T-helper 2 cell treated with Interferon-gamma antibody and Interleukin-4, amounts not matched to agents 100 ng/mL and 5 ng/mL, for 36 hours (primary cell): ENCODE measurements at regions not wholly inside any gene's neighbourhood (a gene's known extent, or its start where the extent isn't known, plus 50 kb on each side); places are given as distances from the start of the nearest gene placed in this dataset.

Source experiments
- intact Hi-C: fragments of 100-400 bp; cut with micrococcal nuclease; formaldehyde crosslinking; loops from one replicate; pipeline ENCODE4 v1.15.1; 2023

GRCh38 chr5:73295921-73296320, 122.9 kb downstream of the TMEM174 start:
- intact Hi-C loops = loop anchor here (5.0 kb wide), 1 partner anchor 79 kb away; no protein-coding TSS in a partner anchor

GRCh38 chr5:73295447-73295846, 122.5 kb downstream of the TMEM174 start:
- intact Hi-C loops = loop anchor here (5.0 kb wide), 1 partner anchor 78 kb away; no protein-coding TSS in a partner anchor

GRCh38 chr5:73292816-73293459, 119.9 kb downstream of the TMEM174 start:
- intact Hi-C loops = no loop called here

- intact Hi-C loops = no loop called here
These were observed 118.9 kb downstream of the TMEM174 start for GRCh38 chr5:73291873-73292272.

- intact Hi-C loops = no loop called here
These were observed 117.2 kb downstream of the TMEM174 start for GRCh38 chr5:73290242-73290641.

- intact Hi-C loops = no loop called here
These were observed 116.1 kb downstream of the TMEM174 start for GRCh38 chr5:73288803-73289720.

- intact Hi-C loops = no loop called here
These were observed 113.9 kb downstream of the TMEM174 start for GRCh38 chr5:73286896-73287295.

GRCh38 chr5:73284985-73285384, 112.0 kb downstream of the TMEM174 start:
- intact Hi-C loops = no loop called here

- intact Hi-C loops = no loop called here
These were observed 111.3 kb downstream of the TMEM174 start for GRCh38 chr5:73284220-73284795.

- intact Hi-C loops = no loop called here
These were observed 109.9 kb downstream of the TMEM174 start for GRCh38 chr5:73282923-73283322.

GRCh38 chr5:73282383-73282782, 109.4 kb downstream of the TMEM174 start:
- intact Hi-C loops = no loop called here

- intact Hi-C loops = no loop called here
These were observed 108.1 kb downstream of the TMEM174 start for GRCh38 chr5:73280821-73281746.

GRCh38 chr5:73280386-73280785, 107.4 kb downstream of the TMEM174 start:
- intact Hi-C loops = no loop called here

- intact Hi-C loops = no loop called here
These were observed 106.8 kb downstream of the TMEM174 start for GRCh38 chr5:73279805-73280204.

GRCh38 chr5:73278693-73279092, 105.7 kb downstream of the TMEM174 start:
- intact Hi-C loops = no loop called here

- intact Hi-C loops = no loop called here
These were observed 102.1 kb downstream of the TMEM174 start for GRCh38 chr5:73274881-73275663.

- intact Hi-C loops = no loop called here
These were observed 101.1 kb downstream of the TMEM174 start for GRCh38 chr5:73274121-73274520.

- intact Hi-C loops = no loop called here
These were observed 100.5 kb downstream of the TMEM174 start for GRCh38 chr5:73273379-73274050.

GRCh38 chr5:73272351-73272750, 99.4 kb downstream of the TMEM174 start:
- intact Hi-C loops = no loop called here

GRCh38 chr5:73268826-73269225, 95.8 kb downstream of the TMEM174 start:
- intact Hi-C loops = no loop called here
